Esophagus squamous epithelium (tissue), 4 donors: ENCODE measurements at regions not wholly inside any gene's neighbourhood (a gene's known extent, or its start where the extent isn't known, plus 50 kb on each side); places are given as distances from the start of the nearest gene placed in this dataset.

ENCODE experiments used
- CTCF ChIP-seq, 6 experiments: fragments of 450-650 bp in 4 of 6; fragments of 200-600 bp in 2 of 6; sonication (generic) in 2 of 6; IDR thresholded peaks; one replicate each; pipeline ENCODE4 v1.5.1; 2016 to 2019; ENCODE audit warnings: antibody characterized with exemption in 6 of 6, mild to moderate bottlenecking in 4 of 6, moderate library complexity in 4 of 6
- POLR2A ChIP-seq, 4 donors: fragments of 450-650 bp; IDR thresholded peaks; one replicate each; pipeline ENCODE4 v1.6.1; 2017; ENCODE audit warnings: antibody characterized with exemption in 4 of 4, mild to moderate bottlenecking in 4 of 4, moderate library complexity in 3 of 4

- no peak for TF ChIP-seq CTCF (IDR thresholded peaks at IDR 0.05)
- no peak for TF ChIP-seq POLR2A (IDR thresholded peaks at IDR 0.05)
These were observed 98.6 kb upstream of the PIK3R1 start for GRCh38 chr5:68116868-68117411.
